ENCODE measurements at regions not wholly inside any gene's neighbourhood (a gene's known extent, or its start where the extent isn't known, plus 50 kb on each side); places are given as distances from the start of the nearest gene placed in this dataset.

DNA sequence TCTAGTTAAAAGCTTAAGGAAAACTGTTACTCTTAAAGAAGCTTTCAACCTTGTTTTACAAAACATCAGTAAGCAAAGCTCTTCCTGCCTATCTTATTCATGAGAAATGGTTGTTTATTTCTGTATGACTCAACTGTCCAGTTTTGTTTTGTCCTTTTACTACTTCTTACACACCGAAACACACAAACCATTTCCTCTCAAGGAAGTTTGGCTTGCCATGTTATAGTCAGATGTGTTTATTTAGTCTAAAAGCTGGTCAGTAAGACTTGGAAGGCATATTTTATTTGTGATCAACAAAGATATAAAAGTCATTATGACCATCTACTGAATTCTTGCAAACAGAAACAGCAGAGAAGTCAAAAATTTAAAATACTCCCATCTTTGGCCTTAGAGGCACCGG, 53.2 kb upstream of the RBSN start (continued):
- TF ChIP-seq, protein P1, sequence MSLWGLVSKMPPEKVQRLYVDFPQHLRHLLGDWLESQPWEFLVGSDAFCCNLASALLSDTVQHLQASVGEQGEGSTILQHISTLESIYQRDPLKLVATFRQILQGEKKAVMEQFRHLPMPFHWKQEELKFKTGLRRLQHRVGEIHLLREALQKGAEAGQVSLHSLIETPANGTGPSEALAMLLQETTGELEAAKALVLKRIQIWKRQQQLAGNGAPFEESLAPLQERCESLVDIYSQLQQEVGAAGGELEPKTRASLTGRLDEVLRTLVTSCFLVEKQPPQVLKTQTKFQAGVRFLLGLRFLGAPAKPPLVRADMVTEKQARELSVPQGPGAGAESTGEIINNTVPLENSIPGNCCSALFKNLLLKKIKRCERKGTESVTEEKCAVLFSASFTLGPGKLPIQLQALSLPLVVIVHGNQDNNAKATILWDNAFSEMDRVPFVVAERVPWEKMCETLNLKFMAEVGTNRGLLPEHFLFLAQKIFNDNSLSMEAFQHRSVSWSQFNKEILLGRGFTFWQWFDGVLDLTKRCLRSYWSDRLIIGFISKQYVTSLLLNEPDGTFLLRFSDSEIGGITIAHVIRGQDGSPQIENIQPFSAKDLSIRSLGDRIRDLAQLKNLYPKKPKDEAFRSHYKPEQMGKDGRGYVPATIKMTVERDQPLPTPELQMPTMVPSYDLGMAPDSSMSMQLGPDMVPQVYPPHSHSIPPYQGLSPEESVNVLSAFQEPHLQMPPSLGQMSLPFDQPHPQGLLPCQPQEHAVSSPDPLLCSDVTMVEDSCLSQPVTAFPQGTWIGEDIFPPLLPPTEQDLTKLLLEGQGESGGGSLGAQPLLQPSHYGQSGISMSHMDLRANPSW (CRISPR knock-in tag; IDR thresholded peaks at IDR 0.05; ENCODE audit: borderline replicate concordance) = no peak
- TF ChIP-seq ZNF224 (CRISPR knock-in tag; IDR thresholded peaks at IDR 0.05) = no peak

DNA sequence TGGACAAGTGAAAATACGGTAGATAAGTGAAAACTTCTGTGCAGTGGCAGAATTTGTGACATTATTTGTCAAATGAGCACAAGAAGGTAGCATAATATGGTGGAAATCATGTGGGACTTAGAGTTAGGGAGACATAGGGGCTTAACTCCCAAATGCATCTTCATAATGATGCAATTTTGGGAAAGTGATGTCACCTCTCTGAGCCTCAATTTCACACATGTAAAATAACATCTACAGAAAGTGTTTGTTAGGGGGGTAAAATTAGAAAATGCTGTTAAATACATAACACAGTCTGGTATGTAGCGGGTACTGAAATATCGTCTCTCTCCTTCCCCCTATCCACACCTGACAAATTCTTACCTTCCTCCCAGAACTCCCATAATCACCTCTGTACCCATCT, 52.9 kb upstream of the CAPN7 start:
- peaks cover 9% of the 10 kb centered on the region for H3K4me1 ChIP-seq (ENCODE audit: insufficient read depth, low read length)
- H3K9ac ChIP-seq (ENCODE audit: insufficient read depth, low read depth, low read length) = no peak overlapping the region
- H3K79me2 ChIP-seq (ENCODE audit: insufficient read depth, low read length) = no peaks in the 10 kb centered on the region
- WGBS (ENCODE audit: low lambda C conversion rate) = 70% methylated on average over 3 of the region's 3 CpGs
- H3K27ac ChIP-seq (ENCODE audit: extremely low read length, insufficient read depth, low read length) = no peak overlapping the region
- CTCF ChIA-PET (ENCODE audit: low intra/inter-chr PET ratio, low total read pairs) = no interaction called here
- H3K9me3 ChIP-seq (ENCODE audit: low read length) = no peaks in the 10 kb centered on the region
- H3K27me3 ChIP-seq (ENCODE audit: control insufficient read depth in 1 of 2, insufficient read depth in 2 of 2, low read length in 2 of 2) = no peaks in the 10 kb centered on the region; a peak in 1 of 5 replicates
- H3K4me2 ChIP-seq (ENCODE audit: low read depth, low read length) = no peak overlapping the region
- no peak for ATAC-seq
- intact Hi-C loops (cut with micrococcal nuclease; ENCODE audit: unreplicated experiment) = no loop called here
- H2AFZ ChIP-seq (ENCODE audit: low read length) = no peak overlapping the region
- H3K4me3 ChIP-seq (replicated peaks in 1 of 3; ENCODE audit: insufficient read depth in 1 of 3, low read depth in 2 of 3, low read length in 3 of 3) = no peak overlapping the region
- no peak for TF ChIP-seq NCOA5 (CRISPR knock-in tag; IDR thresholded peaks at IDR 0.05)
- no peak for TF ChIP-seq ZNF746 (CRISPR knock-in tag; IDR thresholded peaks at IDR 0.05)
- no peak for TF ChIP-seq KDM5B (CRISPR knock-in tag; IDR thresholded peaks at IDR 0.05; ENCODE audit: borderline replicate concordance)
- TF ChIP-seq SALL1 (CRISPR knock-in tag; IDR thresholded peaks at IDR 0.05) = no peak
- TF ChIP-seq JDP2 (CRISPR knock-in tag; IDR thresholded peaks at IDR 0.05; ENCODE audit: borderline replicate concordance) = no peak
- peak; percentile 51; the same call in 1 of the 2 replicates for TF ChIP-seq ATF7 (IDR thresholded peaks at IDR 0.05)
- TF ChIP-seq ATF7 (CRISPR knock-in tag; IDR thresholded peaks at IDR 0.05) = no peak
- no peak for TF ChIP-seq RAD51 (IDR thresholded peaks at IDR 0.05; ENCODE audit: borderline replicate concordance)
- POLR2A ChIA-PET = no interaction called here
- H4K20me1 ChIP-seq (ENCODE audit: insufficient read depth, low read length) = no peaks in the 10 kb centered on the region
- no peak for FAIRE-seq
- DNase-seq (ENCODE audit: low spot score) = no peak
- no peaks in the 10 kb centered on the region for H3K36me3 ChIP-seq (replicated peaks in 1 of 2; ENCODE audit: control insufficient read depth in 1 of 2, insufficient read depth in 2 of 2, low read length in 2 of 2)
- in situ Hi-C loops (cut with HindIII; ENCODE audit: extremely low pct_ligation_motif_present, low pct_unique_long_range_greater_than_20kb) = no loop called here
- no TSS peak for BruUV-seq (replicated peaks)

Data from HepG2 (cell line).